Stomach (tissue), 4 donors: ENCODE measurements at regions not wholly inside any gene's neighbourhood (a gene's known extent, or its start where the extent isn't known, plus 50 kb on each side); places are given as distances from the start of the nearest gene placed in this dataset.

ENCODE experiments used
- POLR2A ChIP-seq, 4 donors: fragments of 450-650 bp; IDR thresholded peaks; one replicate each; pipeline ENCODE4 v1.6.1; 2016; ENCODE audit warnings: antibody characterized with exemption in 4 of 4, control low read depth in 2 of 4, mild to moderate bottlenecking in 1 of 4, moderate library complexity in 1 of 4
- POLR2AphosphoS5 ChIP-seq, 3 donors: sonication (generic); formaldehyde crosslinking; IDR thresholded peaks; one replicate each; pipeline ENCODE4 v1.6.1; 2016; ENCODE audit warnings: antibody characterized with exemption in 3 of 3
- TF ChIP-seq, protein P1 (sequence below), 7 experiments: fragments of 450-650 bp in 4 of 7; fragments of 200-600 bp in 3 of 7; sonication (generic) in 3 of 7; IDR thresholded peaks; one replicate each; pipeline ENCODE4 v1.5.1; 2016 to 2019; ENCODE audit warnings: antibody characterized with exemption in 7 of 7, control low read depth in 2 of 7, mild to moderate bottlenecking in 1 of 7

DNA sequence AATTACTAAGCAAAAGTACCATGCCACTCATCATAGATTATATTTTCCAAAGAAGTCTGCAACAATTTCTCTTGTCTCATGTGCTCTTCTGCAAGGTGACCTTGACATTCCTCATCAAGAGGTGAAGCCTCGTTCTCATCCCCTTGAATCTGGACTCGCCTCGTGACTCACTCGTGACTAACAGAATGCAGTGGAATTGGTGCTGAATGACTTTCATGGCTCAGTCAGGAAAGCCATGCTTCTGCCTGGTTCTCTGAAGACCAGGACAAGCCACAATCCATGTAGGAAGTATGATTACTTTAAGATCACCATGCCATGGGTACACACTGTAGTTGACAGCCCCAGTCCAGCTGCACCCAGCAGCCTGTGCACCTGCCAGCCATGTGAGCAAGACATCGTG lies 335.8 kb downstream of the GADD45G start:
- TF ChIP-seq POLR2A (IDR thresholded peaks at IDR 0.05), result no peak
- TF ChIP-seq, protein P1, sequence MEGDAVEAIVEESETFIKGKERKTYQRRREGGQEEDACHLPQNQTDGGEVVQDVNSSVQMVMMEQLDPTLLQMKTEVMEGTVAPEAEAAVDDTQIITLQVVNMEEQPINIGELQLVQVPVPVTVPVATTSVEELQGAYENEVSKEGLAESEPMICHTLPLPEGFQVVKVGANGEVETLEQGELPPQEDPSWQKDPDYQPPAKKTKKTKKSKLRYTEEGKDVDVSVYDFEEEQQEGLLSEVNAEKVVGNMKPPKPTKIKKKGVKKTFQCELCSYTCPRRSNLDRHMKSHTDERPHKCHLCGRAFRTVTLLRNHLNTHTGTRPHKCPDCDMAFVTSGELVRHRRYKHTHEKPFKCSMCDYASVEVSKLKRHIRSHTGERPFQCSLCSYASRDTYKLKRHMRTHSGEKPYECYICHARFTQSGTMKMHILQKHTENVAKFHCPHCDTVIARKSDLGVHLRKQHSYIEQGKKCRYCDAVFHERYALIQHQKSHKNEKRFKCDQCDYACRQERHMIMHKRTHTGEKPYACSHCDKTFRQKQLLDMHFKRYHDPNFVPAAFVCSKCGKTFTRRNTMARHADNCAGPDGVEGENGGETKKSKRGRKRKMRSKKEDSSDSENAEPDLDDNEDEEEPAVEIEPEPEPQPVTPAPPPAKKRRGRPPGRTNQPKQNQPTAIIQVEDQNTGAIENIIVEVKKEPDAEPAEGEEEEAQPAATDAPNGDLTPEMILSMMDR (IDR thresholded peaks at IDR 0.05), result no peak
- no peak for TF ChIP-seq POLR2AphosphoS5 (IDR thresholded peaks at IDR 0.05)
